Left forelimb (tissue), 1 donor: ENCODE measurements at regions not wholly inside any gene's neighbourhood (a gene's known extent, or its start where the extent isn't known, plus 50 kb on each side); places are given as distances from the start of the nearest gene placed in this dataset.

ENCODE experiments used
- DNase-seq: peaks from one replicate; pipeline ENCODE4 v3.0.0-alpha.2; 2018; ENCODE audit warnings: low spot score

- DNase-seq = no peak
Observed at GRCh38 chr13:111038887-111039286, 76.2 kb upstream of the ARHGEF7 start.

- DNase-seq = no peak
Observed at GRCh38 chr13:111037927-111038326, 77.2 kb upstream of the ARHGEF7 start.

GRCh38 chr13:111036665-111037064 lies 78.4 kb upstream of the ARHGEF7 start:
- no peak for DNase-seq

- no peak for DNase-seq
Observed at GRCh38 chr13:111035861-111036260, 79.2 kb upstream of the ARHGEF7 start.

- no peak for DNase-seq
Observed at GRCh38 chr13:111034811-111035210, 80.3 kb upstream of the ARHGEF7 start.

- DNase-seq = no peak
Observed at GRCh38 chr13:111033172-111034130, 81.7 kb upstream of the ARHGEF7 start.

GRCh38 chr13:111031531-111031961 lies 83.6 kb upstream of the ARHGEF7 start:
- DNase-seq = no peak

GRCh38 chr13:111029957-111030609 lies 85.0 kb upstream of the ARHGEF7 start:
- DNase-seq = no peak

GRCh38 chr13:111027458-111028439 lies 87.4 kb upstream of the ARHGEF7 start:
- no peak for DNase-seq

- no peak for DNase-seq
Observed at GRCh38 chr13:111025310-111025709, 89.8 kb upstream of the ARHGEF7 start.

GRCh38 chr13:111022886-111023285 lies 92.2 kb upstream of the ARHGEF7 start:
- DNase-seq = no peak

GRCh38 chr13:111022241-111022640 lies 92.9 kb upstream of the ARHGEF7 start:
- DNase-seq = no peak

- no peak for DNase-seq
Observed at GRCh38 chr13:111021270-111021669, 93.8 kb upstream of the ARHGEF7 start.

GRCh38 chr13:111020546-111020945 lies 94.6 kb upstream of the ARHGEF7 start:
- DNase-seq = no peak

- DNase-seq = no peak
Observed at GRCh38 chr13:111020021-111020420, 95.1 kb upstream of the ARHGEF7 start.

- no peak for DNase-seq
Observed at GRCh38 chr13:111017755-111018459, 97.2 kb upstream of the ARHGEF7 start.

GRCh38 chr13:111013196-111013595 lies 98.3 kb upstream of the ANKRD10 start:
- no peak for DNase-seq

- no peak for DNase-seq
Observed at GRCh38 chr13:111011899-111012298, 97.0 kb upstream of the ANKRD10 start.

- DNase-seq = no peak
Observed at GRCh38 chr13:111008351-111008750, 93.5 kb upstream of the ANKRD10 start.

- no peak for DNase-seq
Observed at GRCh38 chr13:111007209-111007608, 92.3 kb upstream of the ANKRD10 start.

- peak; percentile 81 for DNase-seq
Observed at GRCh38 chr13:111006506-111007031, 91.7 kb upstream of the ANKRD10 start.
